Neutrophil (primary cell): ENCODE measurements at regions not wholly inside any gene's neighbourhood (a gene's known extent, or its start where the extent isn't known, plus 50 kb on each side); places are given as distances from the start of the nearest gene placed in this dataset.

Source experiments
- H3K27ac ChIP-seq: fragments of 200-600 bp; sonication (generic); 2 replicates; pipeline ENCODE4 v1.5.1; 2016; ENCODE audit warnings: mild to moderate bottlenecking, moderate library complexity
- H3K27me3 ChIP-seq: fragments of 200-600 bp; sonication (generic); 2 replicates; pipeline ENCODE4 v1.6.0; 2016; ENCODE audit warnings: mild to moderate bottlenecking
- H3K36me3 ChIP-seq: fragments of 200-600 bp; sonication (generic); 2 replicates; pipeline ENCODE4 v1.5.1; 2017
- H3K4me1 ChIP-seq, 2 experiments: fragments of 200-600 bp in 1 of 2; sonication (generic) in 1 of 2; 1 replicate in 1 of 2; 2 replicates in 1 of 2; pipeline versions ENCODE4 v1.5.1 to v1.6.1; 2013 to 2016; ENCODE audit warnings: low read depth in 1 of 2, low read length in 1 of 2, mild to moderate bottlenecking in 1 of 2, moderate library complexity in 1 of 2; ENCODE audit not compliant: control insufficient read depth in 1 of 2, insufficient read depth in 1 of 2
- H3K4me3 ChIP-seq, 2 experiments: fragments of 200-600 bp in 1 of 2; sonication (generic) in 1 of 2; 1 replicate in 1 of 2; 2 replicates in 1 of 2; pipeline ENCODE4 v1.5.1; 2013 to 2016; ENCODE audit warnings: low read depth in 1 of 2, low read length in 1 of 2, mild to moderate bottlenecking in 1 of 2, moderate library complexity in 1 of 2
- H3K9me3 ChIP-seq: fragments of 200-600 bp; sonication (generic); 2 replicates; pipeline ENCODE4 v1.5.1; 2016
- TF ChIP-seq, protein P1 (sequence below): fragments of 200-600 bp; sonication (generic); IDR thresholded peaks from 2 replicates; pipeline ENCODE4 v1.5.1; 2016; ENCODE audit warnings: antibody characterized with exemption

DNA sequence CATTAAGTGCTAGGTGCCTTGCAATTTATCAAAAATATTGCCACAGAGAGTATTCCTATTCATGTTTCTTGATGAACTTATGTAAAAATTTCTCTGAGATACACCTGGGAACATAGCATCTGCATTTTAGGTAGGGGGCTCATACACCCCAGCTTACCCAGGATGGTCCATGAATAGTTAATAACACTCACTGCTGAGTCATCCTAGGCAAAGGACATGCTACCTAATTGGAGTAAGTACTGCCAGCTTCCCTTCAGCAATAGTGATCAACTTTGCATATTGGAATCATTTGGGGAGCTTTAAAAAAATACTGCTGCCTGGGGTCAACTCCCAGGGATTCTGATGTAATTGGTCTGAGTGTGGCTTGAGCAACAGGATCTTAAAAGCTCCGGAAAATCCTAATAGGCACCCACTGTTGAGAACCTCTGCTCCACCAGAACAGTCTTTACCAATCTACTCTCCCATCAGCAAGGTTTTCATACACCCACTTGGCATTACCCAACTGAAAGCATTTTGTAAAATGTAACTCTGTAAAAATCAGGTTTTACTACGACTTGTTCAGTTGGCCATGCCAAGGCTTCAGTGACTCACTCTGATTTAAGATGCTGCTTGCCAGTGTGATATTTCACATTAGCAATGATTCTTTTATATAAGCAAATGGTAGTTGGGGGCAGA, 67.2 kb upstream of the FNDC3A start:
- no peaks in the 10 kb centered on the region for H3K27me3 ChIP-seq
- peaks cover 28% of the 10 kb centered on the region in 2 experiments for H3K4me1 ChIP-seq
- no peak overlapping the region for H3K4me3 ChIP-seq
- H3K27ac ChIP-seq, result no peak overlapping the region
- H3K9me3 ChIP-seq, result no peaks in the 10 kb centered on the region
- H3K36me3 ChIP-seq, result no peaks in the 10 kb centered on the region
- TF ChIP-seq, protein P1, sequence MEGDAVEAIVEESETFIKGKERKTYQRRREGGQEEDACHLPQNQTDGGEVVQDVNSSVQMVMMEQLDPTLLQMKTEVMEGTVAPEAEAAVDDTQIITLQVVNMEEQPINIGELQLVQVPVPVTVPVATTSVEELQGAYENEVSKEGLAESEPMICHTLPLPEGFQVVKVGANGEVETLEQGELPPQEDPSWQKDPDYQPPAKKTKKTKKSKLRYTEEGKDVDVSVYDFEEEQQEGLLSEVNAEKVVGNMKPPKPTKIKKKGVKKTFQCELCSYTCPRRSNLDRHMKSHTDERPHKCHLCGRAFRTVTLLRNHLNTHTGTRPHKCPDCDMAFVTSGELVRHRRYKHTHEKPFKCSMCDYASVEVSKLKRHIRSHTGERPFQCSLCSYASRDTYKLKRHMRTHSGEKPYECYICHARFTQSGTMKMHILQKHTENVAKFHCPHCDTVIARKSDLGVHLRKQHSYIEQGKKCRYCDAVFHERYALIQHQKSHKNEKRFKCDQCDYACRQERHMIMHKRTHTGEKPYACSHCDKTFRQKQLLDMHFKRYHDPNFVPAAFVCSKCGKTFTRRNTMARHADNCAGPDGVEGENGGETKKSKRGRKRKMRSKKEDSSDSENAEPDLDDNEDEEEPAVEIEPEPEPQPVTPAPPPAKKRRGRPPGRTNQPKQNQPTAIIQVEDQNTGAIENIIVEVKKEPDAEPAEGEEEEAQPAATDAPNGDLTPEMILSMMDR, result no peak

DNA sequence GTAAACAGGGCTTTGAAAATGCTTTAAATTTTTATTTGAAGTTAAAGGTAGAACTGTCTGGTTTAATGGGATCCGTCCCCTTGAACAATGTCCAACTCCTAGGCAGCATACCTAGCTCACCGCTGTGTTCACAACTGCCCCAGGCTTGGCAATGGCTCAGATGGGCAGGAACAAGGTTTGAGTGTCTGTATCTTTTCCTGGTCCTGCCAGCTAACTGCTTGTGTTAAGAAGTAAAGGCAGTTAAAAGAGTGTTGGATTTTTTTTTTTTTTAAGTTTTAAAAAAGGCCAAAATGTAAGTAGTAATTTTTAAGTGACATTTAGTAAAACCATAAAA, 66.7 kb upstream of the FNDC3A start:
- Histone ChIP-seq H3K27me3 (no peaks in the 10 kb centered on the region), H3K9me3 (no peaks in the 10 kb centered on the region), H3K4me1 (peaks cover 23% of the 10 kb centered on the region in 2 experiments), H3K36me3 (no peaks in the 10 kb centered on the region), H3K4me3 (no peak overlapping the region), H3K27ac (no peak overlapping the region)
- TF ChIP-seq, protein P1, result no peak

DNA sequence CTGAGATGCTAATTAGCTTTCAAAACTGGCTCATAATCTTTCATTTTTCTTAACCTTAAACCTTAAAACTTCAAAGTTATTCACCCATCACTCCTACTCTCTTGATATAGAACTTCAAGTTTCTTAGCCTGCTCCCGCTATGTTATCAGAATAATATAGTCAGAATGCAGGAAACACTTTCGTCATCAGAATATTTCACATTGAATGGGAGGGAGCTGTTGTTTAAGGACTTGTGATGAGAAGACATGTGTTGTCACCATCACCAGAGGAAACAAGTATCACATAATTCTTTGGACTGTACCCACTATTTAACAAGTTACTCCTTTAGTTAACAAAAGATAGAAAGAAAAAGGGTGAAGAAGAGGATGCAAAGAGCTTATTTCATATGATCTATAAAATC, 65.0 kb upstream of the FNDC3A start:
- Histone ChIP-seq H3K36me3 (no peaks in the 10 kb centered on the region), H3K4me3 (no peak overlapping the region)
- TF ChIP-seq, protein P1, result no peak

DNA sequence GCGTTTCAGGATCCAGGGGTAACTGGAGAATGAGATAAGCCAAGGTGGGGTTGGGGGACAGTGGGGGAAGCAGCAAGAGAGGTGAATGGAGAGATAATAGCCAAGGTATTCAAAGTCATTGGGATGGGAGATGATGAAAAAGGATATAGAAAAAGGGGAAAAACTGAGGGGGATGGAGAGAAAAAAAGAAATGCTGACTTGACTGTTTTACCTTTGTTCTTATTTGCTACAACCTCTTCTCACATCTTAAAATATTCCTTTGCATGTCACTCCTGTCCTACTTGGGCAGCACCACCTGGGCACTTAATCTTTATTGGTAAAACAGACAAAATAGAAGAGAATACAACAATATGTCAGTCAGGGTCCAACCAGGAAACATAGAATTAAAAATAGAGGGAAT, 56.0 kb upstream of the FNDC3A start:
- no peak overlapping the region for H3K4me3 ChIP-seq
- H3K4me1 ChIP-seq, result no peaks in the 10 kb centered on the region
- no peaks in the 10 kb centered on the region for H3K36me3 ChIP-seq
- TF ChIP-seq, protein P1, result no peak
- no peak overlapping the region for H3K27ac ChIP-seq
- H3K9me3 ChIP-seq, result no peaks in the 10 kb centered on the region
- no peaks in the 10 kb centered on the region for H3K27me3 ChIP-seq

More for the DNA sequence above, 65.0 kb upstream of the FNDC3A start:
- Histone ChIP-seq H3K9me3 (no peaks in the 10 kb centered on the region), H3K4me1 (peaks cover 7 to 10% of the 10 kb centered on the region in 2 experiments), H3K27ac (peak overlapping the region; percentile 7), H3K27me3 (no peaks in the 10 kb centered on the region)

DNA sequence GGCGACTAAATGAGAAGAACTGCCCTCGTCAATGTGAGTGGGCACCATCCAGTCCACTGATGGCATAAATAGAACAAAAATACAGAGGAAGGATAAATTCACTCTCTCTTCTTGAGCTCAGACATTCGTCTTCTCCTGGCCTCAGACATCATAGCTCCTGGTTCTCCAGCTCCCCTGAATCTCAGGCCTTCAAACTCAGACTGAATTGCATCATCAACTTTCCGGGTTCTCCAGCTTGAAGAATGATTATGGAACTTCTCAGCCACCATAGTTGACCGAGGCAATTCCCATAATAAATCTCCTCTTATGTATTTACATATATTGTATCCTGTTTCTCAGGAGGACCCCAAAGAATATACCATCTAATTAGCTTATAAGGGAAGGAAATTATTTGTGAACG, 55.0 kb upstream of the FNDC3A start:
- H3K27ac ChIP-seq, result no peak overlapping the region
- H3K4me1 ChIP-seq, result no peaks in the 10 kb centered on the region
- H3K27me3 ChIP-seq, result no peaks in the 10 kb centered on the region
- TF ChIP-seq, protein P1, result no peak
- no peak overlapping the region for H3K4me3 ChIP-seq
- H3K36me3 ChIP-seq, result no peaks in the 10 kb centered on the region
- no peaks in the 10 kb centered on the region for H3K9me3 ChIP-seq
